ENCODE measurements at regions not wholly inside any gene's neighbourhood (a gene's known extent, or its start where the extent isn't known, plus 50 kb on each side); places are given as distances from the start of the nearest gene placed in this dataset.
"Not testable (repeated sequence)": the region's sequence is repeated elsewhere in the genome, so short reads cannot be mapped to it uniquely, and the experiment has no call there.

- no peak for DNase-seq
Measured at GRCh38 chr3:145649368-145649887, 511.6 kb downstream of the PLOD2 start.

GRCh38 chr3:145650170-145650569 lies 510.8 kb downstream of the PLOD2 start:
- no peak for DNase-seq

GRCh38 chr3:145671121-145671520 lies 489.9 kb downstream of the PLOD2 start:
- DNase-seq = no peak

- DNase-seq = no peak
Measured at GRCh38 chr3:145673838-145674237, 487.1 kb downstream of the PLOD2 start.

- DNase-seq = no peak
Measured at GRCh38 chr3:145678401-145678800, 482.6 kb downstream of the PLOD2 start.

- no peak for DNase-seq
Measured at GRCh38 chr3:145681181-145681580, 479.8 kb downstream of the PLOD2 start.

GRCh38 chr3:145687978-145688377 lies 473.0 kb downstream of the PLOD2 start:
- not testable (repeated sequence) for DNase-seq

GRCh38 chr3:145692751-145693150 lies 468.2 kb downstream of the PLOD2 start:
- DNase-seq = no peak

GRCh38 chr3:145696011-145696410 lies 465.0 kb downstream of the PLOD2 start:
- no peak for DNase-seq

GRCh38 chr3:145698250-145698649 lies 462.7 kb downstream of the PLOD2 start:
- DNase-seq = no peak

GRCh38 chr3:145698749-145699148 lies 462.2 kb downstream of the PLOD2 start:
- DNase-seq = no peak

GRCh38 chr3:145704020-145704419 lies 457.0 kb downstream of the PLOD2 start:
- no peak for DNase-seq

GRCh38 chr3:145709779-145710178 lies 451.2 kb downstream of the PLOD2 start:
- not testable (repeated sequence) for DNase-seq

- DNase-seq = no peak
Measured at GRCh38 chr3:145716519-145716918, 444.5 kb downstream of the PLOD2 start.

GRCh38 chr3:145719114-145719513 lies 441.9 kb downstream of the PLOD2 start:
- DNase-seq = no peak

GRCh38 chr3:145721273-145721805 lies 439.6 kb downstream of the PLOD2 start:
- no peak for DNase-seq

GRCh38 chr3:145721815-145722214 lies 439.2 kb downstream of the PLOD2 start:
- DNase-seq = no peak

- DNase-seq = no peak
Measured at GRCh38 chr3:145727476-145727875, 433.5 kb downstream of the PLOD2 start.

- no peak for DNase-seq
Measured at GRCh38 chr3:145735631-145736030, 425.4 kb downstream of the PLOD2 start.

GRCh38 chr3:145737952-145738351 lies 423.0 kb downstream of the PLOD2 start:
- no peak for DNase-seq

GRCh38 chr3:145739926-145740325 lies 421.1 kb downstream of the PLOD2 start:
- no peak for DNase-seq

GRCh38 chr3:145750657-145751056 lies 410.3 kb downstream of the PLOD2 start:
- no peak for DNase-seq

GRCh38 chr3:145752576-145752975 lies 408.4 kb downstream of the PLOD2 start:
- DNase-seq = no peak

- no peak for DNase-seq
Measured at GRCh38 chr3:145754605-145755289, 406.2 kb downstream of the PLOD2 start.

- no peak for DNase-seq
Measured at GRCh38 chr3:145760036-145760435, 400.9 kb downstream of the PLOD2 start.

Measured in activated gamma-delta T cell (primary cell).